Loucy (cell line): ENCODE measurements at regions not wholly inside any gene's neighbourhood (a gene's known extent, or its start where the extent isn't known, plus 50 kb on each side); places are given as distances from the start of the nearest gene placed in this dataset.

ENCODE experiments used
- EZH2phosphoT487 ChIP-seq: fragments of 200-600 bp; IDR thresholded peaks from 2 replicates; pipeline ENCODE4 v1.6.1; 2018; ENCODE audit warnings: antibody characterized with exemption, mild to moderate bottlenecking, moderate library complexity, borderline replicate concordance
- TF ChIP-seq, protein P1 (sequence below): fragments of 200-600 bp; sonication (generic); conservative IDR thresholded peaks from 2 replicates; pipeline ENCODE4 v1.5.1; 2014; ENCODE audit warnings: mild to moderate bottlenecking, antibody characterized with exemption, low read length

DNA sequence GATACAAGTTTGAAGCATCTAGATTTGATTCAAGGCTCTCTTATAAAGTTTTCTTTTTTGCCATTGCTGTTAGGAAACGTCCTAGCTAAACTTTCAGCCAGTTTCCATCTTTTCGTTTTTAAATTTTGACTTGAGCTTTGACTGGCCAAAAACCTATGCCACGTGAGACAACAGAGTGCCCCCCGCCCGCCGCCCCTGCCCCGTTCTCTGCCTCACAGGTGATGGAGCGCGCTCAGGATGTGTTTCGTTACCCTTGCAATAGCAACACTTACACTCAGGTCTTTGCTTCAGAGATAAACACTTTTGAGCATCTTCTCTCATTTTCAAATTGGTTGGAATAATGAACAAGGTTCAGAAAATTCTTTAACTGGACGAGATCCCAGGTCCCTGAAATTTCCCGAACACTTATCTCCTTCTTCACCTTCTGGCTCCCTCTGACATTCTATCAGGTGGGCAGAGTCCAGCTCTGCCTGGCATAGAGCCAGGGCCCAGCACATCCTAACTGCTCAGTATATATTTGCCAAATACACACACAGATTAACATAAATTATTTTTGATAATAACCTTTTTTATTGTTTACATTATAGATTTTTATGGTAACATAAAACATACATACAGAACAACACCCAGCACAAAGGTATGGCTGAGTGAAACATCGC is 301.1 kb downstream of the IRS2 start:
- TF ChIP-seq, protein P1, sequence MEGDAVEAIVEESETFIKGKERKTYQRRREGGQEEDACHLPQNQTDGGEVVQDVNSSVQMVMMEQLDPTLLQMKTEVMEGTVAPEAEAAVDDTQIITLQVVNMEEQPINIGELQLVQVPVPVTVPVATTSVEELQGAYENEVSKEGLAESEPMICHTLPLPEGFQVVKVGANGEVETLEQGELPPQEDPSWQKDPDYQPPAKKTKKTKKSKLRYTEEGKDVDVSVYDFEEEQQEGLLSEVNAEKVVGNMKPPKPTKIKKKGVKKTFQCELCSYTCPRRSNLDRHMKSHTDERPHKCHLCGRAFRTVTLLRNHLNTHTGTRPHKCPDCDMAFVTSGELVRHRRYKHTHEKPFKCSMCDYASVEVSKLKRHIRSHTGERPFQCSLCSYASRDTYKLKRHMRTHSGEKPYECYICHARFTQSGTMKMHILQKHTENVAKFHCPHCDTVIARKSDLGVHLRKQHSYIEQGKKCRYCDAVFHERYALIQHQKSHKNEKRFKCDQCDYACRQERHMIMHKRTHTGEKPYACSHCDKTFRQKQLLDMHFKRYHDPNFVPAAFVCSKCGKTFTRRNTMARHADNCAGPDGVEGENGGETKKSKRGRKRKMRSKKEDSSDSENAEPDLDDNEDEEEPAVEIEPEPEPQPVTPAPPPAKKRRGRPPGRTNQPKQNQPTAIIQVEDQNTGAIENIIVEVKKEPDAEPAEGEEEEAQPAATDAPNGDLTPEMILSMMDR, result no peak
- no peak for TF ChIP-seq EZH2phosphoT487
